ENCODE measurements at regions not wholly inside any gene's neighbourhood (a gene's known extent, or its start where the extent isn't known, plus 50 kb on each side); places are given as distances from the start of the nearest gene placed in this dataset.

GRCh38 chr5:173709761-173710160, 93.3 kb upstream of the BOD1 start:
- ATAC-seq (no peak), DNase-seq (ENCODE audit: low spot score in 2 of 2) (no peak)
- no peaks in the 10 kb centered on the region for H3K9me3 Mint-ChIP-seq
- H3K36me3 Mint-ChIP-seq: no peaks in the 10 kb centered on the region
- no peak overlapping the region for H3K27ac Mint-ChIP-seq

GRCh38 chr5:173710528-173710927, 94.1 kb upstream of the BOD1 start:
- Mint-ChIP-seq H3K9me3 (no peaks in the 10 kb centered on the region), H3K36me3 (no peaks in the 10 kb centered on the region), H3K27ac (no peak overlapping the region)
- ATAC-seq (no peak), DNase-seq (ENCODE audit: low spot score in 2 of 2) (no peak)

DNA sequence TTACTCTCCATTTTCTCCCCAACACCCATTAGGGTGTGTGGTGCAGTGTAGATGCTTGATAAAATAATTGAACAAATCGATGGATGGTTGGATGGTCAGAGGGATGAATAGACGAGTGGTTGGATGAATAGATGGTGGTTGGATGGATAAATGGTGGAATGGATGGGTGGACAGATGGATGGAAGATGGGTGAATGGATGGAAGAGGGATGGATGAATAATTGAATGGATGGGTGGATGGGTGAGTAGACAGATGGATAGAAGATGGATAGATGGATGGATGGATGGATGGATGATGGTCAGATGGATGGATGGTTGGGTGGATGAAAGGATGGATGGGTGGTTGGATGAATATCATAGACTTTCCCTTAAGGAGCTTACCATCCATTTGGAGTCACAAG, 95.0 kb upstream of the BOD1 start:
- H3K27ac Mint-ChIP-seq: no peak overlapping the region
- no peaks in the 10 kb centered on the region for H3K9me3 Mint-ChIP-seq
- no peak for ATAC-seq
- no peaks in the 10 kb centered on the region for H3K36me3 Mint-ChIP-seq
- DNase-seq (ENCODE audit: low spot score in 2 of 2): no peak

GRCh38 chr5:173712609-173713175, 96.2 kb upstream of the BOD1 start:
- H3K36me3 Mint-ChIP-seq: no peaks in the 10 kb centered on the region
- peak overlapping the region in 1 of 2 donors; percentile 24 for H3K27ac Mint-ChIP-seq
- no peaks in the 10 kb centered on the region for H3K9me3 Mint-ChIP-seq
- DNase-seq (ENCODE audit: low spot score in 2 of 2) (no peak), ATAC-seq (no peak)

DNA sequence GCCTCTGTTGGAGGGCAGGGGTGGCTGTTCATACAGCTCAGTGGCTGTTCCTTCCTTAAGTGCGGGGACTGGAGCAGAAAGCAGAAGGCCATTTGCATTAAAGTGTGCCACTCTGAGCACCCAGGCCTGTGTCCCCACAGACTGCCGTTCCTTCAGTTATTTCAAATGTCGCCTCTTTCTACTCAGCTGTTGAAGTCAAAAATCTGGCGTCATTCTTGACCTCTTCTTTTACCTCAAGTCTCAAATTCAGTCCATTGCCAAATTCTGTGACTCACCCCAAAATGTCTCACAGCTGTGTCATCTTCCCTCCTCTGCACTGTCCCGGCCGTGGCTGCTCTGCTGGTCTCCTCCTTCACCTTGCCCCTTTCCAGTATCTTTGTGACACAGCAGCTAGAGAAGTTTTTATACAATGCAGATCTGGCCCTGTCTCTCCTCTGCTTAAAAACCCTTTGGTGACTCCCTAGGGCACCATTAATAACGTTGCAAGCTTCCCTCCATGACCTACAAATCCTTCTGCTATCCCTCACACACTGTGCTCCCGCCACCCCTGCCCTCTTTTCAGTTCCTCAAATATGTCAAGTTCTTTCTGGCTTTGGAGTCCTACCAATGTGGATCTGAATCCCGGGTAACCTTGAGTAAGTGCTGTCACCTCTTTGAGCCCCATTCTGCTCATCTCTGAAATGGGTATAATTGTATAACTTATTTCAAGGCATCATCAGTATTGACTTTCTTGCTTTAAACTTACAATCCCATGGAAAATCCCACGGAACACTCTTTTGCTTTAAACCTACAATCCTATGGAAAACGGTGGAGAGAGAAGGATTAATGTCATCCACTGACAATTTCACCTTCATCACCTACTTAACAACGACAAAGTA, 98.3 kb upstream of the BOD1 start:
- ATAC-seq (peak in 1 of 2 donors; percentile 40), DNase-seq (ENCODE audit: low spot score in 2 of 2) (no peak)
- H3K36me3 Mint-ChIP-seq: no peaks in the 10 kb centered on the region
- H3K27ac Mint-ChIP-seq: no peak overlapping the region
- H3K9me3 Mint-ChIP-seq: no peaks in the 10 kb centered on the region

DNA sequence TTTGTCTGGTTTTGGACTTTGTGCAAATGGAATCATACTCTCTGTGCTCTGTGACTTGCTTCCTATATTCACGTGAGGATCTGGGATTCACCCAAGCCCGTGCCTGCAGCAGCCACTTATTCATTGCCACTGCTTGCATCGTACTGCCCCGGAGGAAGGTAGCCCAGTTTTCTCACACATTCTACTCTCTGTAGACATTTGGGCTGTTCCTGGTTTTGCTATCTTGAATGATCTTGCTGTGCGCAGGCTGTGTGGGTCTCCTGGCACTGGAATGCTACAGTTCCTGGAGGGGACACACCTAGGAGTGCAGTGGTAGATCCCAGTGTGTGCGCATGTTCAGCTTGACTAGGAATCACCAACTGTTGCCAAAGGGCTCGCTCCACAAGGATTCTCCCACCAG, 99.2 kb upstream of the BOD1 start:
- Mint-ChIP-seq H3K27ac (no peak overlapping the region), H3K36me3 (no peaks in the 10 kb centered on the region), H3K9me3 (no peaks in the 10 kb centered on the region)
- ATAC-seq: no peak
- DNase-seq (ENCODE audit: low spot score in 2 of 2): no peak

GRCh38 chr5:173716058-173716682, 99.7 kb upstream of the BOD1 start:
- Mint-ChIP-seq H3K9me3 (no peaks in the 10 kb centered on the region), H3K27ac (no peak overlapping the region), H3K36me3 (no peaks in the 10 kb centered on the region)
- no peak for DNase-seq (ENCODE audit: low spot score in 2 of 2)
- ATAC-seq: no peak

DNA sequence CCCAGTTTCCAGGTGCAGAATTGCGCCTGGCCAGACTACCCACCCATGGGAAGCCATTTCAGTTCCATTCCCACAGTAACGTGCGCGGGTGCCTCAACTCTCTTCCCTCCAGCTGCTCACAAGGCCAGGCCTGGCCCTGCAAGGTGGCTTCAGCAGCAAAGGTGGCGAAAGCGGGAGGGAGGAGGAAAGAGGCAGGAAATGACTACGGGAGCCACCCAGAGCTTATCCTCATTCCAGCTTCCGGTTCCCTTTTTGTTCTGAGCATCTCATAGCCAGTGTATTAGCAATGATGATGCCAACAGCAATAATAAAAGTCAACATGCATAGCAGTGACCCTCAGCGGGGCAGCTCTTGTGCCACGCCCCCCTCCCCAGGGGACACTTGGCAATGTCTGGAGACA, 101.5 kb upstream of the BOD1 start:
- H3K9me3 Mint-ChIP-seq: no peaks in the 10 kb centered on the region
- no peak overlapping the region for H3K27ac Mint-ChIP-seq

GRCh38 chr5:173718469-173718868, 102.0 kb upstream of the BOD1 start:
- H3K36me3 Mint-ChIP-seq: no peaks in the 10 kb centered on the region
- no peak for ATAC-seq

More for the DNA sequence above, 101.5 kb upstream of the BOD1 start:
- DNase-seq (ENCODE audit: low spot score in 2 of 2): no peak
- H3K36me3 Mint-ChIP-seq: no peaks in the 10 kb centered on the region
- ATAC-seq: no peak

DNA sequence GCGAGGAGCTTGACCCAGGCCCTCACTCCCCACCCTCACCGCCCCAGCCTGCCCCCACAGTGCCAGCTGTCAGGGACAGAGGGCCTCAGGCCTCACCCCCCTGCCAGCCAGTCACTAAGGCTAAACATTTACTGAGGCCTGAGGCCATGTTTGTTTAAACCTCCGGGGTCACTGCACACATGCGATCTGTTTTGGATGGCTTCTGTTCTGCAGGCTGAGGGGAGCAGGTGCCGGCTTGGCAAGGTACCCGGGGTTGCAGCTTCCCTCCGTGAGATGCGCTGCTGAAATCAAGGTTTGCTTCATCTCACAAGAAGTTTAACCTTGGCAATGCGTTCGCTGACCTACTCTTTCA, 103.3 kb upstream of the BOD1 start:
- Mint-ChIP-seq H3K36me3 (no peaks in the 10 kb centered on the region), H3K9me3 (peaks cover 0 to under 1% of the 10 kb centered on the region in 2 donors), H3K27ac (no peak overlapping the region)
- DNase-seq (ENCODE audit: low spot score in 2 of 2): no peak
- no peak for ATAC-seq

More at GRCh38 chr5:173718469-173718868, 102.0 kb upstream of the BOD1 start:
- H3K9me3 Mint-ChIP-seq: no peaks in the 10 kb centered on the region
- no peak overlapping the region for H3K27ac Mint-ChIP-seq
- no peak for DNase-seq (ENCODE audit: low spot score in 2 of 2)

DNA sequence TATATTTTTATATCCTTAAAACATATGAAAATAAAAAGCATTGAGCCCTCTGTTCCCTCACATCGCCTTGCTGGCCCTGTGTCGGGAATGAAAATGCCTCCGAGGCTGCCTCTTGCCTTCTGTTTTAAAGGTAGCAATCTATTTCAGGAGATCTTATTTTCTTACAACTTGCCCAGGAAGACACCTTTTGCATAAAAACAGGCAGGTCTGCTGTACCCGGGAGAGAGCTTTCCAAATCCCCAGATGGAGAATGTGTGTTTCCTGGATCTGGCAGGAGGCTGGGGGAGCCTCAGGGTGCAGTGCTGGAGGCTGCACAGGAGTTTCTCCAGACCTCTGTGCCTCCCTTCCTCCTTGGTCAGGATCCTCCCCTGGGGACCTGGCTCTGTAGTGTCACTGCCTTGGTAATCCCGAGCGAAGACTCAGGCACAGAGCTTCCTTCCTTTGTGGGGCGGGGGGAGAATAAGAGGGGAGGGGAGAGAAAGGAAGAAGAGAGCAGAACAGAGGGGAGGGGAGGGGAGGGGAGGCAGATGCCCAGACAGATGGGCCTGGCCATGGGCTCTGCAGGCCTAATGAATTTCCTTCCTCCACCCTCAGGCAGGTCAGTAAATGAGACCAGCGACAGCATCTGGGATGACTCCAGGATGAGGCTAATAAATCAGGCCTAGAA, 104.0 kb upstream of the BOD1 start:
- ATAC-seq (no peak), DNase-seq (ENCODE audit: low spot score in 2 of 2) (no peak)
- Mint-ChIP-seq H3K36me3 (no peaks in the 10 kb centered on the region), H3K9me3 (peaks cover 0 to 7% of the 10 kb centered on the region in 2 donors), H3K27ac (no peak overlapping the region)

GRCh38 chr5:173720953-173721600, 104.6 kb upstream of the BOD1 start:
- Mint-ChIP-seq H3K9me3 (peaks cover 0 to 13% of the 10 kb centered on the region in 2 donors), H3K27ac (no peak overlapping the region), H3K36me3 (no peaks in the 10 kb centered on the region)
- DNase-seq (ENCODE audit: low spot score in 2 of 2) (no peak), ATAC-seq (no peak)

DNA sequence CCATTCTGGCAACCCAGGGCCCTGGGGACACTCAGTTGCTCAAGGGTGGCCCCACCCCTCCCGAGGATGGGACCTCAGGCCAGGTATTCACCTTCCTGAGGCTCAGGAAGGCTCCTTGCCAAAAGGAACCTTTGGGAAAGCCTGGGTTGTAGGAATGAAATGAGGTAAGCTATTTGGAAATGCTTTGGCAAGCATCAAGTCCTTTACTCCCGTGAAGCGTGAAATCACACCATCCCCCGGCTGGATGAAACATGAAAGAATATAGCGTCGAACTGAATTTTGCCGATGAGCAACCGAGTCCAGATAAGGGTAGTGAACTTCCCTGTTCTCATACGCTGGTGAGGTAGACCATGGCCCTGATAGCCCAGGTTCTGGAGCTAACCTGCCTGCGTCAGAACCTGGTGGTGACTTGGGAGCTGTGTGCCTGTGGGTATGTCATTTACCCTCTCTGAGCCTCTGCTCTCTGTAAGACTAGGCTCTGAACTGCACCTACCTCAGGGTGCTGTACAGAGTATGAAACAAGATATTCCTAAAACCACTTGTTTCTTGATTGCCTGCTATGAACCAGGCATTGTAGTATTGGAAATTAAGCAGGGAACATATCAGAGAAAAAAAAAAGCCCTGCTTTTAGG, 105.3 kb upstream of the BOD1 start:
- Mint-ChIP-seq H3K27ac (no peak overlapping the region), H3K9me3 (peaks cover 0 to 14% of the 10 kb centered on the region in 2 donors), H3K36me3 (no peaks in the 10 kb centered on the region)
- DNase-seq (ENCODE audit: low spot score in 2 of 2) (no peak), ATAC-seq (no peak)

GRCh38 chr5:173726846-173727557, 110.6 kb upstream of the BOD1 start:
- no peaks in the 10 kb centered on the region for H3K36me3 Mint-ChIP-seq
- no peak overlapping the region for H3K27ac Mint-ChIP-seq
- ATAC-seq: no peak
- no peak for DNase-seq (ENCODE audit: low spot score in 2 of 2)
- peaks cover 0 to 14% of the 10 kb centered on the region in 2 donors for H3K9me3 Mint-ChIP-seq

- ATAC-seq: no peak
- H3K27ac Mint-ChIP-seq: no peak overlapping the region
Measured at GRCh38 chr5:173727839-173728778, 111.7 kb upstream of the BOD1 start.

More at GRCh38 chr5:173727839-173728778, 111.7 kb upstream of the BOD1 start:
- peaks cover 0 to 14% of the 10 kb centered on the region in 2 donors for H3K9me3 Mint-ChIP-seq
- no peak for DNase-seq (ENCODE audit: low spot score in 2 of 2)
- H3K36me3 Mint-ChIP-seq: no peaks in the 10 kb centered on the region
